GM19193 (cell line): ENCODE measurements at regions not wholly inside any gene's neighbourhood (a gene's known extent, or its start where the extent isn't known, plus 50 kb on each side); places are given as distances from the start of the nearest gene placed in this dataset.

Experiments used
- POLR2A ChIP-seq: IDR thresholded peaks from 4 replicates; pipeline ENCODE4 v1.6.1; 2011; ENCODE audit not compliant: insufficient read depth, insufficient read length; ENCODE audit errors: extremely low read depth

- TF ChIP-seq POLR2A, result no peak
Observed at GRCh38 chr2:147405651-147406050, 439.2 kb upstream of the ACVR2A start.

- no peak for TF ChIP-seq POLR2A
Observed at GRCh38 chr2:147398996-147399395, 445.8 kb upstream of the ACVR2A start.

GRCh38 chr2:147398301-147398700 lies 446.5 kb upstream of the ACVR2A start:
- no peak for TF ChIP-seq POLR2A

GRCh38 chr2:147396890-147397289 lies 447.9 kb upstream of the ACVR2A start:
- TF ChIP-seq POLR2A, result no peak

GRCh38 chr2:147394179-147394790 lies 450.5 kb upstream of the ACVR2A start:
- TF ChIP-seq POLR2A, result no peak

GRCh38 chr2:147392180-147392579 lies 452.6 kb upstream of the ACVR2A start:
- TF ChIP-seq POLR2A, result no peak

- TF ChIP-seq POLR2A, result no peak
Observed at GRCh38 chr2:147390475-147390874, 454.4 kb upstream of the ACVR2A start.

GRCh38 chr2:147389218-147389617 lies 455.6 kb upstream of the ACVR2A start:
- TF ChIP-seq POLR2A, result no peak

- TF ChIP-seq POLR2A, result no peak
Observed at GRCh38 chr2:147388217-147388616, 456.6 kb upstream of the ACVR2A start.

GRCh38 chr2:147386284-147386683 lies 458.5 kb upstream of the ACVR2A start:
- TF ChIP-seq POLR2A, result no peak

GRCh38 chr2:147385600-147385999 lies 459.2 kb upstream of the ACVR2A start:
- TF ChIP-seq POLR2A, result no peak

GRCh38 chr2:147384659-147385058 lies 460.2 kb upstream of the ACVR2A start:
- no peak for TF ChIP-seq POLR2A

- TF ChIP-seq POLR2A, result no peak
Observed at GRCh38 chr2:147382322-147382948, 462.4 kb upstream of the ACVR2A start.

GRCh38 chr2:147378403-147378802 lies 466.4 kb upstream of the ACVR2A start:
- TF ChIP-seq POLR2A, result no peak

GRCh38 chr2:147375073-147375472 lies 469.8 kb upstream of the ACVR2A start:
- TF ChIP-seq POLR2A, result no peak

GRCh38 chr2:147374423-147374811 lies 470.4 kb upstream of the ACVR2A start:
- no peak for TF ChIP-seq POLR2A
